22Rv1 (cell line): ENCODE measurements at regions not wholly inside any gene's neighbourhood (a gene's known extent, or its start where the extent isn't known, plus 50 kb on each side); places are given as distances from the start of the nearest gene placed in this dataset.

Source experiments
- H3K27ac ChIP-seq: fragments of 450-650 bp; 2 replicates; pipeline ENCODE4 v1.5.1; 2017
- ZFX ChIP-seq: fragments of 450-650 bp; IDR thresholded peaks from 2 replicates; pipeline ENCODE4 v1.6.1; 2017; ENCODE audit warnings: antibody characterized with exemption, borderline replicate concordance
- TF ChIP-seq, protein P1 (sequence below): fragments of 450-650 bp; IDR thresholded peaks from 2 replicates; pipeline ENCODE4 v1.5.1; 2017; ENCODE audit warnings: mild to moderate bottlenecking

DNA sequence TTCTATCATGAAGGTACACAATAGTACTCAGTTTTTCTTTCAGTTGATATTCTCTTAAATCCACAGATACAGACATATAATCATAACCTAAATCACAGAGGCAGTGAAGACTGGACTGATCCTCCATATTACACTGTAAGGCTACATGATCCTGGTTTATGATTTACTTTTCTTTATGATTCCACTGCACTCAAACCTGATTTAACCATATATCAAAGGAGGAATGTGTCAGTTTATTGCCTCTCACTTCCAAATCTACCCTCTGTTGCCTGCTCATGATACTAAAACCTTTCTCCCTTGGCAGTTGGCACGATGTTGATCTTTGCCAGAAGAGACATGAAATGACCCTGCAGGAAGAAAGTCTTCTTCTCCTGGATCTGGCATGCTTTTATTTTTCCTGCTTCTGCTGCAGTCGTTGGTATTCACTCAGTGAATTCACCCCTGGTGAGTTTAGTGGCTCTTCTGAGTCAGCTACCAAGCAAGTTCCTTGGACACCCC lies 426.4 kb downstream of the MBD2 start:
- no peak overlapping the region for H3K27ac ChIP-seq
- TF ChIP-seq, protein P1, sequence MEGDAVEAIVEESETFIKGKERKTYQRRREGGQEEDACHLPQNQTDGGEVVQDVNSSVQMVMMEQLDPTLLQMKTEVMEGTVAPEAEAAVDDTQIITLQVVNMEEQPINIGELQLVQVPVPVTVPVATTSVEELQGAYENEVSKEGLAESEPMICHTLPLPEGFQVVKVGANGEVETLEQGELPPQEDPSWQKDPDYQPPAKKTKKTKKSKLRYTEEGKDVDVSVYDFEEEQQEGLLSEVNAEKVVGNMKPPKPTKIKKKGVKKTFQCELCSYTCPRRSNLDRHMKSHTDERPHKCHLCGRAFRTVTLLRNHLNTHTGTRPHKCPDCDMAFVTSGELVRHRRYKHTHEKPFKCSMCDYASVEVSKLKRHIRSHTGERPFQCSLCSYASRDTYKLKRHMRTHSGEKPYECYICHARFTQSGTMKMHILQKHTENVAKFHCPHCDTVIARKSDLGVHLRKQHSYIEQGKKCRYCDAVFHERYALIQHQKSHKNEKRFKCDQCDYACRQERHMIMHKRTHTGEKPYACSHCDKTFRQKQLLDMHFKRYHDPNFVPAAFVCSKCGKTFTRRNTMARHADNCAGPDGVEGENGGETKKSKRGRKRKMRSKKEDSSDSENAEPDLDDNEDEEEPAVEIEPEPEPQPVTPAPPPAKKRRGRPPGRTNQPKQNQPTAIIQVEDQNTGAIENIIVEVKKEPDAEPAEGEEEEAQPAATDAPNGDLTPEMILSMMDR = no peak
- no peak for TF ChIP-seq ZFX

DNA sequence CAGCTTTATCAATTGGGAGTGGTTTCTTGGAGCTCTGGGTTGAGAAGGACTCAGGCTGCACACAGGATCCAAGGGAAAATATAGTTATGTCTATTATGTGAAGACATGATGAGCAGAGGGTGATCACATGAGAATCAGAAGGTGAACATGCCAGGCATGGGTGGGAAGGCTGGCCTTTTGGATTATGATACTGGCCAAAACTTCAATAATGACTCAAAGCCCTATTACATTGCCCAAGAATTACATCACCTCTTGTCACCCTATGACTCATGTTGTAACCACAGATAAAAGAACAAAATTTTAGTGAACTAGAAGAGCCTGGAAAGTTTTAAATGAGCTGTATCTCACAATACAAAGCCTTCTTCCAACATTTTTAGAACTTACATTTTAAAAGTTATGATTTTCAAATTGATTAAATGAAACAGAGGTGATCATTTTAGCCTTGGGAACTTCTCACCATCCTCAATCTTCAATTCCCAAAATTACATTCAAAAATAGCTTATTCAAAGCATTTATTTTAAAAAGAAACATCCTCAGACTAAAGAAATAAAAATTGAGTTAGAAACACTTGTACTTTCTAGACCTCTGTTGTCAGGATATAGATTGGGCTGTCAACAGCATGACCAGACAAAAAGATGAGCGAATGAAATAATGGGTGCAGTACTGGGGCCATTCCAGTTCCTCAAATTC lies 428.3 kb downstream of the MBD2 start:
- TF ChIP-seq, protein P1 = no peak
- TF ChIP-seq ZFX = no peak
- no peak overlapping the region for H3K27ac ChIP-seq

DNA sequence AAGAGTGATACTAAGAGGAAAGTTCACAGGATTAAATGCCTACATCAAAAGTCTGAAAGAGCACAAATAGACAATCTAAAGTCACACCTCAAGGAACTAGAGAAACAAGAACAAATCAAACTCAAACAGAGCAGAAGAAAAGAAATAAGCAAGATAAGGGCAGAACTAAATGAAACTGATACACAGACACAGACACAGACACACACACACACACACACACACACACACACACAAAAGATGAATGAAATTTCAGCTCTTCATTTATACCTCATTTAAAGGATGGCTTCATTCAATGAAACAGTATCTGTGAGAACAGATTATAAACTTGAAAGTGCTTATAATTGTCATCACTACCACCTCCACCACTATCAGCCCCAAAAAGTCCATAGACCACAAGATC lies 428.9 kb downstream of the MBD2 start:
- H3K27ac ChIP-seq = no peak overlapping the region
- TF ChIP-seq ZFX = no peak
- TF ChIP-seq, protein P1 = no peak

DNA sequence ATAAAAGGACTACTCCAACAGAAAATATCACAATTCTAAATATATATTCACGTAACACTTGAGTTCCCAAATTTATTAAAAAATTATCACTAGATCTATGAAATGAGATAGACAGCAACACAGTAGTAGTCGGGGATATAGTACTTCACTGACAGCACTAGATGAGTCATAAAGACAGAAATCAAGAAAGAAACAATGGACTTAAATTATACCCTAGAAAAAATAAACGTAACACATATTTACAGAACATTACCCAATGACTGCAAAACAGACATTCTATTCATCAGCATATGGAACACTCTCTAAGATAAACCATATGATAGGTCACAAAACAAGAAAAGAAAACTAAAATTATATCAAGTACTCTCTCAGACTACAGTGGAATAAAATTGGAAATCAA lies 429.4 kb downstream of the MBD2 start:
- no peak overlapping the region for H3K27ac ChIP-seq
- no peak for TF ChIP-seq ZFX
- TF ChIP-seq, protein P1 = no peak

DNA sequence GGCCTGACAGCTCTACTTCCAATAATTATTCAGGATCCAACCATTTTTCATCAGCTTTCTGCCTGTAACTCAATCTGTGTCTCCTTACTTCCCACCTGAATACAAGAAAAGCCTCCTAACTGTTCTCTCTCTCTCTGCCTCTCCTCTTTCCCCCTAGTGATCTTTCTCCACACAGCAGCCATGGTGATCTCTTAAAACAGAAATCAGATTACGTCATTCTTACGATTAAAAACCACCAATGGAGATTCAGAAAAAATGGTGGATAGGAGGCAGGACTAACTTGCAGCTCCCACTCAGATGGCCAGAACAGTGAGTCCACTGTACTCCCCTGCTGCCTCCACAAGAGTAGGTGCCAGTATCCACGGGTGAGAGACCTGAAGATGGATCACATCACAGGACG lies 431.7 kb downstream of the MBD2 start:
- no peak for TF ChIP-seq ZFX
- TF ChIP-seq, protein P1 = no peak
- no peak overlapping the region for H3K27ac ChIP-seq

DNA sequence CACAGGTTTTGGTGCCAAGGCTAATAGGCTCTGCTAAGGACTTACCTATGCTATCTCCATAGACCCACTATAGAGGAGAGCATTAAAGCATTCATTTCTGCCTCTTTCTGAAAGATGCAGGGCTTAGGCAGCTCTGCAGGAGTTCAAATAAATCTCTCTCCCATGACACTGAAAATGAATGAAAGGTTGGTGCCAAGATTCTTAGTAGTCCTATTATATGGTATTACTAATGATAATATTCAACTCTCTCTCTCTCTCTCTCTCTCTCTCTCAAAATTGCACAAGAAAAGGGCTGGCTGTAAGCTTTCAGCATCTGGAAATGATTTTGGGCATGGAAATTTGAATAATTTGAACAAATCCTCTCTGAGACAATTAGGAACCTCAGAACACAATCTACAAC lies 433.7 kb downstream of the MBD2 start:
- H3K27ac ChIP-seq = no peak overlapping the region
- TF ChIP-seq, protein P1 = no peak
- TF ChIP-seq ZFX = no peak

DNA sequence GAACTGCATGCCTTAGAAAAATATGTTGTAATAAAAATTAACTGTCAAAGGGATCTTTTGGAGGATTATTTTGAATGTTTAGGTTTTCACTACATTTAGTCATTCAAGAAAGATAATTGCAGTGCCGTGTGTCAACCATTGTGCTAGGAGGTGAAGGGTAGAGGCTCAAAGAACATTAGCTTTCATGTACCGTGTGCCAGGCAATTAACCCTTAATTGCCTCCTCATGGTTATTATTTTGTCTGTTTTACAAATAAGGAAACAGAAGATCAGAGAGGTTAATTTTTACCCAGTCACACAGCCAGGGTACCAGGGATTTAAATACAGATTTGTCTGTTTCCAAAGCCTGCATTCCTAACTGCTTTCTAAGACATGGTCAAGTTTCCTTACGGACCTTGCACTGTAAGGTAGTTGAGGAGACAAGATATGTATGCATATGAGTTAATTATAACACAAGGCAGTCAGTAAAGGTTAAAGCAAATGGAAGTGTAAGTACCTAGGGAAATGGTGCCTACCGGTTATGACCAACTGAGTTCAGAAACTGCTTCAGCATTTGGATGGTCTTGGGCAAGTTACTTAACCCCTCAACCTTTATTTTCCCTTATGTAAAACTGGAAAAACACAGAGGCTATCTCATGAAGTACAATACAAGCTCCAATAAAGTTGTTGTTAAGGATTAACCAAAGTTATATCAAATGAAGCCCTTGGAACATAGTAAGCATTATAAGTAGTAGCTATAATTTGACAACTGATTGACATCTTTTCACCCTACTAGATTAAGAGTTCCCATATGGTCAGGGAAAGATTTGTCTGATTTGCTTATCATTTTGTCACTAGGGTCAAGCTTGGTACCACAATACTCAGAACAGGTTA lies 434.9 kb downstream of the MBD2 start:
- no peak overlapping the region for H3K27ac ChIP-seq

More for the DNA sequence above, 434.9 kb downstream of the MBD2 start:
- no peak for TF ChIP-seq ZFX
- TF ChIP-seq, protein P1 = no peak
